ENCODE measurements at regions not wholly inside any gene's neighbourhood (a gene's known extent, or its start where the extent isn't known, plus 50 kb on each side); places are given as distances from the start of the nearest gene placed in this dataset.

DNA sequence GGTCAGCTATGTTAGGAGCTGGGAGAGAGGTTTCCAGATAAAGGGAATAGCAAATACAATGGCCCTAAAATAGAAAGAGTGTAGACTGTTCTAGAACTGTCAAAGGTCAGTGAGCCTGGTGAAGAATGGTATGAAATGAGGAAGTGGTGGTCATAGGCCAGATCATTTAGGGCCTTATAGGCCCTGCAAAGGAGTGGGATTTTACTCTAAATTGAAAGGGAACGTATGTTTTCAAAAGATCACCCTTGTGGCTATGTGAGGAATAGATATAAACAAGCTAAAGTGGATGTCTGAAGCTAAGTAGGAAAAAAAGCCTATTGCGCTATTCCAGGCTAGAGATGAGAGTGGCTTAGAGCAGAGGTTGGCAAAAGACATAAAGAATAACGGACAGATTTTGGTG is 70.7 kb upstream of the TDRD3 start:
- H4K20me1 ChIP-seq (replicated peaks in 1 of 2; ENCODE audit: control insufficient read depth in 1 of 2, insufficient read depth in 2 of 2, low read length in 2 of 2): no peaks in the 10 kb centered on the region

More for the DNA sequence above, 70.7 kb upstream of the TDRD3 start:
- no peak overlapping the region for H3K23ac ChIP-seq (ENCODE audit: insufficient read length)
- H2AFZ ChIP-seq (ENCODE audit: low read length): no peak overlapping the region
- H3K4me3 ChIP-seq (ENCODE audit: extremely low read depth in 1 of 4, insufficient read depth in 2 of 4, low read depth in 3 of 4, low read length in 4 of 4): no peak overlapping the region
- H2BK15ac ChIP-seq (ENCODE audit: low read length): no peak overlapping the region
- DNase-seq (ENCODE audit: low read depth in 1 of 2, low spot score in 2 of 2): no peak
- no peaks in the 10 kb centered on the region for H3K27me3 ChIP-seq (replicated peaks in 1 of 4; ENCODE audit: control insufficient read depth in 3 of 4, extremely low read depth in 1 of 4, insufficient read depth in 3 of 4, low read length in 3 of 4)
- H3K4ac ChIP-seq (replicated peaks; ENCODE audit: insufficient read length, low read depth, low read length): no peak overlapping the region
- H3K23me2 ChIP-seq (ENCODE audit: low read depth, low read length): no peaks in the 10 kb centered on the region
- WGBS, 2 experiments (ENCODE audit: extremely low coverage in 1 of 2, insufficient coverage in 1 of 2, insufficient read length in 1 of 2, insufficient replicate concordance in 2 of 2, low coverage in 1 of 2, low lambda C conversion rate in 2 of 2, missing lambda C conversion rate in 1 of 2): 87% methylated on average over 3 of the region's 3 CpGs; no CpG with 5 or more reads in 1 of the 2 experiments
- no peak overlapping the region for H2AK5ac ChIP-seq (ENCODE audit: low read depth, low read length)
- H4K91ac ChIP-seq (replicated peaks; ENCODE audit: insufficient read length, low read length): no peak overlapping the region
- no peak overlapping the region for H2BK5ac ChIP-seq (ENCODE audit: low read depth, low read length)
- H3K4me2 ChIP-seq (ENCODE audit: insufficient read depth in 1 of 2, low read depth in 2 of 2, low read length in 2 of 2): no peak overlapping the region
- no peak overlapping the region for H4K5ac ChIP-seq (ENCODE audit: insufficient read length, low read depth, low read length)
- H2BK20ac ChIP-seq (ENCODE audit: low read length): no peak overlapping the region
- CTCF ChIA-PET (ENCODE audit: partially characterized antibody): interaction anchor here (0.6 to 8.5 kb wide), 19 partner anchors 8 to 555 kb away, joined by 3 to 62 read pairs (median 3); no protein-coding TSS in a partner anchor
- H3K4me1 ChIP-seq (replicated peaks in 1 of 4; ENCODE audit: control insufficient read depth in 3 of 4, insufficient read depth in 4 of 4, low read length in 3 of 4): no peaks in the 10 kb centered on the region
- POLR2A ChIA-PET (ENCODE audit: partially characterized antibody): no interaction called here
- FAIRE-seq: peak; percentile 68
- H3K27ac ChIP-seq (ENCODE audit: low read depth, low read length): no peak overlapping the region
- no peaks in the 10 kb centered on the region for H3K79me2 ChIP-seq (ENCODE audit: control insufficient read depth in 1 of 2, insufficient read depth in 2 of 2, low read length in 2 of 2)
- no peak overlapping the region for H3K18ac ChIP-seq (ENCODE audit: extremely low read depth, low read length)
- H3K14ac ChIP-seq (ENCODE audit: insufficient read length): no peak overlapping the region
- no peaks in the 10 kb centered on the region for H3K36me3 ChIP-seq (ENCODE audit: control insufficient read depth in 2 of 4, insufficient read depth in 4 of 4, low read length in 3 of 4)
- H3K9ac ChIP-seq (replicated peaks in 1 of 4; ENCODE audit: extremely low read depth in 1 of 4, low read depth in 3 of 4, low read length in 3 of 4): no peak overlapping the region
- no peak overlapping the region for H4K8ac ChIP-seq (ENCODE audit: extremely low read depth, insufficient read depth, low read length)
- TF ChIP-seq EP300 (IDR thresholded peaks at IDR 0.05; ENCODE audit: borderline replicate concordance in 1 of 2, low read depth in 2 of 2, low read length in 2 of 2): no peak
- 0 out of 4 replicates have a peak, but pooled peaks of 1 of the 2 experiments have one; percentile 16 for TF ChIP-seq RAD21 (IDR thresholded peaks at IDR 0.05 in 1 of 2, conservative IDR thresholded peaks at IDR 0.05 in 1 of 2; ENCODE audit: low read depth in 2 of 2, low read length in 2 of 2)
- TF ChIP-seq, protein P1, sequence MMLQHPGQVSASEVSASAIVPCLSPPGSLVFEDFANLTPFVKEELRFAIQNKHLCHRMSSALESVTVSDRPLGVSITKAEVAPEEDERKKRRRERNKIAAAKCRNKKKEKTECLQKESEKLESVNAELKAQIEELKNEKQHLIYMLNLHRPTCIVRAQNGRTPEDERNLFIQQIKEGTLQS (IDR thresholded peaks at IDR 0.05; ENCODE audit: insufficient read depth, low read depth, low read length): no peak
- TF ChIP-seq POU5F1 (IDR thresholded peaks at IDR 0.05; ENCODE audit: low read depth, low read length): no peak
- no peak for TF ChIP-seq SAP30 (IDR thresholded peaks at IDR 0.05; ENCODE audit: insufficient read depth, insufficient replicate concordance, low read length)
- TF ChIP-seq, protein P2, sequence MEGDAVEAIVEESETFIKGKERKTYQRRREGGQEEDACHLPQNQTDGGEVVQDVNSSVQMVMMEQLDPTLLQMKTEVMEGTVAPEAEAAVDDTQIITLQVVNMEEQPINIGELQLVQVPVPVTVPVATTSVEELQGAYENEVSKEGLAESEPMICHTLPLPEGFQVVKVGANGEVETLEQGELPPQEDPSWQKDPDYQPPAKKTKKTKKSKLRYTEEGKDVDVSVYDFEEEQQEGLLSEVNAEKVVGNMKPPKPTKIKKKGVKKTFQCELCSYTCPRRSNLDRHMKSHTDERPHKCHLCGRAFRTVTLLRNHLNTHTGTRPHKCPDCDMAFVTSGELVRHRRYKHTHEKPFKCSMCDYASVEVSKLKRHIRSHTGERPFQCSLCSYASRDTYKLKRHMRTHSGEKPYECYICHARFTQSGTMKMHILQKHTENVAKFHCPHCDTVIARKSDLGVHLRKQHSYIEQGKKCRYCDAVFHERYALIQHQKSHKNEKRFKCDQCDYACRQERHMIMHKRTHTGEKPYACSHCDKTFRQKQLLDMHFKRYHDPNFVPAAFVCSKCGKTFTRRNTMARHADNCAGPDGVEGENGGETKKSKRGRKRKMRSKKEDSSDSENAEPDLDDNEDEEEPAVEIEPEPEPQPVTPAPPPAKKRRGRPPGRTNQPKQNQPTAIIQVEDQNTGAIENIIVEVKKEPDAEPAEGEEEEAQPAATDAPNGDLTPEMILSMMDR (IDR thresholded peaks at IDR 0.05; ENCODE audit: control extremely low read depth in 1 of 3, insufficient read depth in 1 of 3, low read depth in 1 of 3, low read length in 3 of 3): peak in 1 of 3 experiments; percentile 28; a peak in 2 of 4 replicates
- TF ChIP-seq CHD1 (IDR thresholded peaks at IDR 0.05; ENCODE audit: low read depth, low read length): no peak
- no peak for TF ChIP-seq JUN (IDR thresholded peaks at IDR 0.05; ENCODE audit: low read depth, low read length)
- H3K79me1 ChIP-seq (ENCODE audit: low read depth, low read length): no peaks in the 10 kb centered on the region
- H2BK12ac ChIP-seq (ENCODE audit: low read depth, low read length): no peak overlapping the region
- no peak overlapping the region for H2BK120ac ChIP-seq (replicated peaks; ENCODE audit: low read depth, low read length)
- H3K9me3 ChIP-seq (ENCODE audit: insufficient read depth in 2 of 2, low read depth in 1 of 2, low read length in 1 of 2): no peaks in the 10 kb centered on the region
- no peak overlapping the region for H3K56ac ChIP-seq (replicated peaks; ENCODE audit: insufficient read length, low read depth, low read length)
